ENCODE measurements at regions not wholly inside any gene's neighbourhood (a gene's known extent, or its start where the extent isn't known, plus 50 kb on each side); places are given as distances from the start of the nearest gene placed in this dataset.

DNA sequence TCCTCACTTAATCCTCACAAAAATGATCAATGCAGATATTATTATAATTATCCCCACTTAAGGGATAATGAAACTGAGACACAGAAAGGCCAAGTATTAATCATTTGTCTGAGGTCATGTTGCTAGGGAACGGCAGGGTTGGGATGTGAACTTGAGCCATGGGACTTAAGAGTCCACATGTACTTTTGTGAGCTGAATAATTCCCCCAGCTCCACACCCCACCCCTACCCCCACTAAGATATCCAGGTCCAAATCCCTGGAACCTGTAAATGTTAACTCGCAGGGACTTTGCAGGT, 290.5 kb upstream of the GADL1 start:
- TF ChIP-seq POLR2A (IDR thresholded peaks at IDR 0.05) (no peak), CTCF (IDR thresholded peaks at IDR 0.05) (no peak), POLR2AphosphoS5 (IDR thresholded peaks at IDR 0.05) (no peak), EP300 (IDR thresholded peaks at IDR 0.05) (no peak)

Measured in stomach (tissue), 4 donors.